GM12891 (cell line): ENCODE measurements at regions not wholly inside any gene's neighbourhood (a gene's known extent, or its start where the extent isn't known, plus 50 kb on each side); places are given as distances from the start of the nearest gene placed in this dataset.

Source experiments
- DNase-seq: peaks from one replicate; pipeline ENCODE4 v3.0.0; 2011; ENCODE audit warnings: low spot score; ENCODE audit not compliant: insufficient read length
- FAIRE-seq: peaks from 2 replicates; lab custom pipeline; 2011; peaks lifted over from hg19 to GRCh38; lab: Jason Lieb, UNC
- PAX5 ChIP-seq: IDR thresholded peaks from 2 replicates; pipeline ENCODE4 v1.6.1; 2011; ENCODE audit warnings: low read length, moderate library complexity, mild to moderate bottlenecking; ENCODE audit not compliant: insufficient read depth, severe bottlenecking
- POLR2A ChIP-seq: IDR thresholded peaks from 2 replicates; pipeline ENCODE4 v1.6.1; 2011; ENCODE audit warnings: low read depth, low read length, control low read depth
- POLR2AphosphoS5 ChIP-seq: IDR thresholded peaks from 2 replicates; pipeline ENCODE4 v1.6.1; 2011; ENCODE audit warnings: low read depth, low read length, control low read depth
- POU2F2 ChIP-seq: IDR thresholded peaks from 2 replicates; pipeline ENCODE4 v1.6.1; 2011; ENCODE audit warnings: low read depth, mild to moderate bottlenecking, control low read depth, low read length, moderate library complexity
- SPI1 ChIP-seq: IDR thresholded peaks from 2 replicates; pipeline ENCODE4 v1.6.1; 2011; ENCODE audit warnings: low read depth, low read length, control low read depth
- TAF1 ChIP-seq: IDR thresholded peaks from 2 replicates; pipeline ENCODE4 v1.6.1; 2011; ENCODE audit warnings: low read depth, low read length, control low read depth

- DNase-seq: no peak
- TF ChIP-seq TAF1 (no peak), POLR2AphosphoS5 (no peak), POU2F2 (no peak), PAX5 (no peak), SPI1 (no peak), POLR2A (no peak)
- FAIRE-seq: no peak
Measured at GRCh38 chr4:175106301-175106700, 188.1 kb downstream of the ADAM29 start.

GRCh38 chr4:175109933-175110332 lies 191.8 kb downstream of the ADAM29 start:
- TF ChIP-seq POU2F2 (no peak), TAF1 (no peak), PAX5 (no peak), POLR2A (no peak), SPI1 (no peak), POLR2AphosphoS5 (no peak)
- FAIRE-seq: no peak
- DNase-seq: no peak

- no peak for DNase-seq
Measured at GRCh38 chr4:175125410-175126068, 207.4 kb downstream of the ADAM29 start.

GRCh38 chr4:175127314-175127713 lies 209.2 kb downstream of the ADAM29 start:
- FAIRE-seq (no peak), DNase-seq (no peak)
- no peak for TF ChIP-seq PAX5
- TF ChIP-seq TAF1: no peak
- TF ChIP-seq POLR2A: no peak
- no peak for TF ChIP-seq POU2F2
- TF ChIP-seq POLR2AphosphoS5: no peak
- no peak for TF ChIP-seq SPI1

More at GRCh38 chr4:175125410-175126068, 207.4 kb downstream of the ADAM29 start:
- TF ChIP-seq SPI1: no peak
- TF ChIP-seq TAF1: no peak
- TF ChIP-seq POU2F2: no peak
- no peak for TF ChIP-seq PAX5
- TF ChIP-seq POLR2AphosphoS5: no peak
- TF ChIP-seq POLR2A: no peak
- FAIRE-seq: no peak

- no peak for DNase-seq
- no peak for FAIRE-seq
- no peak for TF ChIP-seq SPI1
- no peak for TF ChIP-seq POLR2A
- TF ChIP-seq POLR2AphosphoS5: no peak
- no peak for TF ChIP-seq PAX5
- TF ChIP-seq TAF1: no peak
- TF ChIP-seq POU2F2: no peak
Measured at GRCh38 chr4:175129797-175130196, 211.6 kb downstream of the ADAM29 start.

- FAIRE-seq: no peak
- TF ChIP-seq SPI1: no peak
- no peak for TF ChIP-seq POU2F2
- no peak for TF ChIP-seq PAX5
- no peak for TF ChIP-seq POLR2A
- TF ChIP-seq TAF1: no peak
- no peak for TF ChIP-seq POLR2AphosphoS5
- no peak for DNase-seq
Measured at GRCh38 chr4:175139205-175139604, 221.0 kb downstream of the ADAM29 start.

GRCh38 chr4:175143116-175143515 lies 225.0 kb downstream of the ADAM29 start:
- TF ChIP-seq POLR2A (no peak), POLR2AphosphoS5 (no peak), SPI1 (no peak), POU2F2 (no peak), TAF1 (no peak), PAX5 (no peak)
- DNase-seq (no peak), FAIRE-seq (no peak)

GRCh38 chr4:175146799-175147198 lies 228.6 kb downstream of the ADAM29 start:
- DNase-seq (no peak), FAIRE-seq (no peak)
- TF ChIP-seq PAX5: no peak
- no peak for TF ChIP-seq TAF1
- no peak for TF ChIP-seq SPI1
- TF ChIP-seq POU2F2: no peak
- TF ChIP-seq POLR2A: no peak
- TF ChIP-seq POLR2AphosphoS5: no peak

- TF ChIP-seq POU2F2 (no peak), PAX5 (no peak), SPI1 (no peak), POLR2AphosphoS5 (no peak), TAF1 (no peak), POLR2A (no peak)
- no peak for DNase-seq
- FAIRE-seq: no peak
Measured at GRCh38 chr4:175147233-175147632, 229.1 kb downstream of the ADAM29 start.
